T-helper 1 cell (primary cell): ENCODE measurements at regions not wholly inside any gene's neighbourhood (a gene's known extent, or its start where the extent isn't known, plus 50 kb on each side); places are given as distances from the start of the nearest gene placed in this dataset.
A peak's percentile ranks its signal among the peaks of the same experiment; 100 is the strongest.

Experiments
- DNase-seq, 5 donors: peaks; one replicate each; pipeline ENCODE4 v3.0.0-alpha.2; 2012 to 2020

DNA sequence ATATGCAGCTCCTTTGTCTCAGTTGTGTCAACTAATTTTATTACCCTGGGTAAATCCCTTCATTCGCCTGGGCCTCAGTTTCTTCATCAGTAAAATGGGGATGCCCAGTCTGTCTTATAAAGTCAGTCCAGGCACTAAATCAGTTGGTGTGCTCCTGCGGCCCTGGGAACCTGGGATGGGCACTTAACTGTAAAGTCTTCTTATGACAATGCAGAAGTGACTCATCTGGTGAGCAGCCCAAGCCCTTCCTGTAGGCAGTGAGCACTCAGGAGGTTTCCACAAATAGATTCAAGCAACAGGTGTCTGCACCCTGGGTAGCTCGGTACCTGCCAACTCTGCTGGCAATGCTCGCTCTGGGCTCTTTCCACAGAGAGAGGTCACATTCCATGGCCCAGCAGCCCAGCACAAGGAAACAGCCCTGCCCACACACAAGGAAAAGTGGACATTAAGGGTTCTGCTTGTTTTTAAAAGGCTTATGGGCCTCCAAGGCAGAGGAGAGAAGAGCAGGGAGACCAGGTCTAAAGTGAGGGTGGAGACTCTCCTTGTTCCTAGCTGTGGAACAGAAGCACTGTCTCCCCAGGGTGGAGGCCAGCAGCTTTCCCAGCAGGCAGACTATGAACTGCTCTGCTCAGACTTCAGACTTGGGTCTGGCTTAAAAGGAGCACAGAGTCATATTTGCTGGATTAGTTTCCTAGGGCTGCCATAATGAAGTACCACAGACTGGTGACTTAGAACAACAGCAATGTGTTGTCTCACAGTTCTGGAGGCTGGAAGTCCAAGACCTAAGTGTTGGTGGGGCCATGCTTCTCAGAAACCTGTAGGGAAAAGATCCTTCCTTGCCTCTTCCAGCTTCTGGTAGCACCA is 89.7 kb upstream of the ADRA1B start:
- peak in 1 of 5 donors; percentile 50 for DNase-seq

DNA sequence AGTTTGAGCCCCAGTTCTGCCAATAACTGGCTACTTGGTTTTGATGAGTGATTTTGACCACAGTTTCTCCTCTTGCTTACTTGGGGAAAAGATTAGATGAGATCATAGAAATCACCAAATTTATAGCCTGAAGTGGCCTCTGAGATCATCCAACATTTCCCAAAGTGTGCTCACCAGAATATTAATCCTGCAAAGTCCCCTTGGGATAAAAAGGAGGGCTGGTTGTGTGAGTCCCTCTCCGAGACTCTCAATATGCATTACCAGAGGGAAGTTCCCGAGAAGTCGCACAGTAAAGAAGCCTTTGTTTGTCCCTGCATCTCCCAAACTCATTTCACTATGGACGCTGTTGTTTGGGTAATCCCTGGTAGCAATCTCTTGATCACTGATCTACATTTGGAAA is 88.4 kb upstream of the ADRA1B start:
- no peak for DNase-seq

DNA sequence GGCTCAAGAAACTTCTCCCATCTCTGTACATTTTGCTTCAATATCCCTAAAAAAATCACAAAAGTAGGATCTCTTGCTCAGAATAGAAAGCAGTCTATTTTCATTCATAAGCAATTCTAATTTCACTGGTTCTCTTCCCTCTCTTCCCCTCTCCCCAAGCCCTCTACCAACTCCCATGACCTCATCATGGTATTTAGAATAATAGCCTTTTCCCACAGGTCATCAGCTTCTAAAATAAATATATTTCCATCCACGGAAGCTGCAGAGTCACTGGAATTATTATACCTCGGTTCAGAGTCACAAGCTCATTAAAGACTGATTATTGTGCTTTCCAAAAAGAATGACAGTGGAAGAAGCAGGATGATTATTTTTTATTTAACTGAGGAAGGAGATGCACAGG is 84.2 kb upstream of the ADRA1B start:
- DNase-seq: no peak

DNA sequence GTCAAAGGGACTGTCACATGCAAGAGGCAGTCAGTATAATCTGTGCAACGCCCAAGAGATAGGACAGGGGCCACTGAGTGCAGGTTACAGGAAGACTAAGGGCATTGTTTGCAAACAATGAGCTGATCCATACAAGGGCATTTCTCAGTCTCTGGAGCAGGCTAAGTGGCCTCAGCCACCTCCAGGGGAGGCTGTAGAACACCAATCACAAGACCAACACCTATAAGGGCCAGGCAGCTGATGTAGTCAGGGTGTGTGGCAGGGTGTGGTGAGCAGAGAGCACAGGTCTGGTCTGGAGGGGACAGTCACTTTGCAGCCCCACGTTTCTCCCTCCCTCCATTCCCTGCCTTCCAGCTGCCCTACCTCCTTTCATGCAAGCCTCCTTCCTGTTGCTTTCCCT is 83.2 kb upstream of the ADRA1B start:
- DNase-seq: no peak

DNA sequence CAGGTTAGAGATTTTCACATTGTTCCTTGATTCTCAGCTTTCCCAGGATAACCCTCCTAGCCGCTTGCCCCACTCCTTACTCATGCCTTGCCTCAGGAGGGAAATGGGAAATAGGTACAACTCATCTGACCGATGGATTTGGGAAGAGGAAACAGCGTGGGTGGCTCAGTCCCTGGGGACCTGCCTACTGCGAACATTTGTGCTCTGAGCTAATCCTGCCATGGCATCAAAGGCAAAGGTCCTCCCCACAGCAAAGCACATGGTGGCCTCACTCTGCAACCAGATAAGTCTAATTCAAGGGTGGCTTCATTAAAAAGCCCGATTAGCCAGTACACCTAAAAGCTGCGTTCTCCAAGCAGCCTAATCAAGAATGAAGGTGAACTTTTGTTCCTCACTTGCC is 82.4 kb upstream of the ADRA1B start:
- DNase-seq: no peak

DNA sequence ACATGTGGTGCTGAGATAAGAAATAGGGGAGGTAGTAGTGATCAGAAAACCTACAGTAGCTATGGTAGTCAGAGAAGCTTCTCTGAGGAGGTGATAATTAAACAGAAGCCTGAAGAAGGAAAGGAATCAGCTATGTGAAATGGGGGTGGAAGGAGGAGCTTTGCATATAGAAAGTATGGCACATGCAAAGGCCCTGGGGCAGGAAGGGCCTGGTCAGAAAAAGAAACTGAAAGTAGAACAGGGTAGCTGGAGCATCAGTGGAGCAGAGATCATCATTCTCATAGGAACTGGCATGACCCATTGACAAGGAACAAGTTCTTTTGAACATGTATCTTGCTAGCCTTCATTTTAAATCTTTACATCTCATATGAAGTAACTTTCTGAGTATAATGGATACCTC is 80.7 kb upstream of the ADRA1B start:
- no peak for DNase-seq

DNA sequence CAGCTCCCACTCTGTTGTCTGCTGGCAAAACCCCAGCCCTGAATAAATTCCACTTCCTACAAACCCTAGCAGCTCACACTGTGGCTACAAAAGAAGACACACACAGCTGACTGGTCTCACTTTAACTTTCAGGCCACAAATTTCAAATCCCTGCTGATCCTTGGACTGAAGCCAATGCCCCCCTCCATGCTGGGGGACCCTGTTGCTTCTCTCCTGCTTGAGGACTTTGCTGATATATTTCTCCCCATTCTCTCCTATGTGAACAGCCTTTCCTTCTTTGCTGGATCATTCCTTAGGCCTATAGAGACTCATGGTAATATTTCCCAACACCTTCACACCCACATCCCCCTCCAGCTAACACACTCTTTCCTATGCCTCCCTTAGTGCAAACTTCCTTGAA is 79.6 kb upstream of the ADRA1B start:
- no peak for DNase-seq

DNA sequence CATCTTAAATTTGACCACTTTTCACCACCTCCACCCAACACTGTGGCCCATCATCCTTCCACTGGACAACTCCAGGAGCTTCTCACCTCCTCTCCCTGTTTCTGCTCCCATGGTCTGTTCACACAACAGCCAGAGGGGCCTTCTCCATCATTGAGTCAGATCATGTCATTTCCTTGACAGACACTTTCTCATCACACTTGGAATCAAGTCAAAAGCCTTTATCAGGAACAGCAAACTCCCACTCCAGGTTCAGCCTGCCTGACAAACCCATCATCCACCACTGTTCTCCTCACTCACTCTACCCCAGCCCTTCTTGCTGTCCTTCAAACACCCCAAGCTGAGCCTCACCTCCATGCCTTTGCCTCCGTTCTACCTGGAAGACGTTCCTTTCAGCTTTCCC is 78.4 kb upstream of the ADRA1B start:
- DNase-seq: no peak

DNA sequence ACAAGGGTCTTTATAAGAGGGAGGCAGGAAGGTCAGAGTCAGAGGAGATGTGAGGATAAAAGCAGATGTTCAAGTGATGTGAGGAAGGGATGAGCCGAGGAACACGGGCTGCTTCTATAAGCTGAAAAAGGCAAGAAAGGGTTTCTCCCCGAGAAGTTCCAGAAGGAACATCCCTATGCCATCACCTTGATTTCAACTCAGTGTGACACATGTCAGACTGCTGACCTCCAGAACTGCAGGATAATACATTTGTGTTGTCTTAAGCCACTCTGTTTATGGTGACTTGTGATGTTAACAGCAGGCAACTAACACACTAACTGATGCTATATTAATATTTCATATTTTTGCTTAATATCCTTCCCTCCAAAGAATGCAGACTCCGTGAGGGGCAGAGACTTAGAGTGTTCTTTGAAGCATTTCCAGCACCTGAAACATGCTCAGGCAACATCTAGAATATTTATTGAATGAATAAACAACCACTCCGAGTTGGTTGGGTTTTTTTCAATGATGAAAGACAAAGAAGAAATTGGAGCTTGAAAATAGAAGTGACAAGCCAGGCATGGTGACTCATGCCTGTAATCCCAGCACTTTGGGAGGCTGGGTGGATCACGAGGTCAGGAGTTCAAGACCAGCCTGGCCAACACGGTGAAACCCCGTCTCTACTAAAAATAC is 77.6 kb upstream of the ADRA1B start:
- DNase-seq: no peak

DNA sequence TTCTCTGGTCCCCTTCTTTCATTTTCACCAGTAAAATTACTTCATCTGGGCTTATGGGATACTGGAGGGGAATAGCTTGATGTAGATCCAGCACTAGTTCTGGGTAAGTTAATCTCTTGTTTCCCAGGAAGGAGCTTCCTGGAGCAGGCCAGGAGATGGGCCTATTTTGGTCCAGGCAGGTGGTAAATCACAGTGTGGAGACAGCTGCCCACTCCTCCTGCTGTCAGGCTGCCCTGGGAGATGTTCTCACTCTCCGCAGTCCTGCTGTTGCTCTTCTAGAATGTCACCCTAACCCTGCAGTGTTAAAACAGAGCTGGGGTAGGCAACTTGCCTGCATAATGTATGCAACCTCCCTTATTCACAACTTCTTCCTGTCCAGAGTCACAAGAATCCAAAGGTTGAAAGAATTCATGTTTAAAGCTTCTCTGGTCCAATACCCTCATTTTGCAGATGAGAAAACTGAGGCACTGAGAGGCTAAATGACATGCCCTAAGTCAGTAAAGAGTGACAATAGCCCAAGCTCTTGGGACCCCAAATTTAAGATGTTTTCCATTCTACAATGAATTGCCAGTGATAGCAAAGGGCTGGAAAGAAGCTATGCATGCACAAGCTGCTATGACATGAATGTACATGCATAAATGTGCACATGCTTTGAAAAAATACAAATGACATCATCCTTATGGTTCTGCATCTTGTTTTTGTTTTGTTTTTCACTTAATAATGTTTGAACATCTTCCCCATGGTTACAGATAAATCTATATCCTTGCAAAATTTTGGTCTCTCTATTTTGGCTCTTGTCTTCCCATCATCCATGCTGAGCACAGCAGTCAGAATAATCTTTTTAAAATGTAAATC is 71.8 kb upstream of the ADRA1B start:
- no peak for DNase-seq

DNA sequence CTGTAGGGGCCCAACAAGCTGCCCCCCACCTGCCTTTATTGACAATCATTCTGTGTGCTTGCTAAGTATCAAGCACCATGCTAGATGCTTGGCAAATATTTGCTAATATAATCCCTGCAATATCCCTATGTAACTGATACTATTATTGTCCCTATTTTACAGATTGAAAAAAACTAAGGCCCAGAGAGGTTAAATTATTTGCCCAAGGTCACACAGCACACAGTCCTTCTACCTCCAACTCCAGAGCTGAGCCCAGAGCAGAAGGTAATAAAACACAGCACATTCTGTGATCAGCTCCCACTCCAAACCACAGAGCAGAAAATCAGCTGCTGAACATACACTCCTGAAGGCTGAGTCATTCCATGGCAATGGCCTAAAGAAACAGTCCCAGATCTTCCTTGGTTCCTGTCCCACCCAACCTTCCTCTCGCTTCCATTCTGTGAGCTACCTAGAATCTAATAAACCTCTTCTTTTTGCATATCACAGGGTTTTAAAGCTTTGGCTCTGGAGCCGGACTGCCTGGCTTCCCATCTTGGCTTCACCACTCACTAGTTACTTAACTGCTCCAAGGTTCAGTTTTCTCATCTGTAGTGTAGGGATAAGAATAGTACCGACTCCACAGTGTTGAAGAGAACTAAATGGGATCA is 66.7 kb upstream of the ADRA1B start:
- DNase-seq: no peak

DNA sequence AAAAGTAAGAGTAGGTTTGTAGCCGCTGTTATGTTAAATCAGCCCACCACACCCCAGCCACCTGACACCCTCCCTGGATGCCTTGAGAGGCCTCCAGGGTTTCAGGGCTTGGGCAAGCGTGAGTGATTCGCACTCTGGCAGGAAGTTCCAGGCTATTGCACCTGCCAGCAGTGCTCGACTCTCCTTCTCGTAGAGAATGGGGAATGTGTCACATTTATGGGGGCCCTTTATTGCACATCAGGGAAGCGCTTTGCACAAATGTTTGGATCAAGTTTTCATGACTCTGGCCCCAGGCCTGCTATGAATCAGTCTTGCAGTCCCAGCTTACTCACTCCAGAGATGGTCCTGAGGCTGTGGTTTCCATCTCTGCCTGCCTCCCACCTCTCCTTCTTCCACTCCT is 66.1 kb upstream of the ADRA1B start:
- DNase-seq: no peak

DNA sequence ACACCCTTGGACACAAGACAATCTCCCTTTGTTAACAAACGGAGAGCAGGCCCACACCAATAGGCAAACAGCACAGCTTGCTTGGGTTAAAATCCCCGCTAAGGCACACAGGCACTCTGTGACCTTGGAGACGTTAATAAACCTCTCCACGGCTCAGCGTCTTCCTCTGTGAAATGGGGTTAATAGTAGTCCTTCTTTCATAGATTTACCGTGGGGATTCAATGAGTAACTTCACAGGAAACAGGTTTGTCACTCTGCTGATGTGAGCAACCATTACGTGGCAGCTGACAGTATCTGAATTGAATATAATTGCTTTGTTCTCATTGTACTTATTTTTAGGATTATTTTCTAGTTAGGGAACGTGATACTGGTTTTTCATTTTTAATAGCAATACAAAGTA is 65.2 kb upstream of the ADRA1B start:
- DNase-seq: no peak

DNA sequence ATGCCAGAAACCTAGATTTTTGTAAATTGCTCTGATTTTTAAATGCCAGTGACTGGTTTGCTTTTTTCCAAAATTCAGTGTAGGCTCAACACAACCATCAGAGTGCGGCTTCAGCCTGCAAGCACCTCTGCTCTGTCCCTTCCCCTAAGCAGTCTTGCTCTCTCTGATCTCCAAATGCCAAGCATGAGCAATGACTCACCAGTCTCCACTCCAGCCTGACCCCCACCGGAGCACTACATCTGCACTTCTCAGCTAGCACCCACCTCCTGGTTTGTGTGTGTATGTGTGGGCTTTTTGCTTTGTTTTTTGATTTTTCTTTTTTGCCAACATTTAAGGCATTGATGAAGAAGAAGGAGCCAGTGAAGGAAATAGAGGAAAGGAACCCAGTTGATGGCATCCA is 61.4 kb upstream of the ADRA1B start:
- DNase-seq: no peak

DNA sequence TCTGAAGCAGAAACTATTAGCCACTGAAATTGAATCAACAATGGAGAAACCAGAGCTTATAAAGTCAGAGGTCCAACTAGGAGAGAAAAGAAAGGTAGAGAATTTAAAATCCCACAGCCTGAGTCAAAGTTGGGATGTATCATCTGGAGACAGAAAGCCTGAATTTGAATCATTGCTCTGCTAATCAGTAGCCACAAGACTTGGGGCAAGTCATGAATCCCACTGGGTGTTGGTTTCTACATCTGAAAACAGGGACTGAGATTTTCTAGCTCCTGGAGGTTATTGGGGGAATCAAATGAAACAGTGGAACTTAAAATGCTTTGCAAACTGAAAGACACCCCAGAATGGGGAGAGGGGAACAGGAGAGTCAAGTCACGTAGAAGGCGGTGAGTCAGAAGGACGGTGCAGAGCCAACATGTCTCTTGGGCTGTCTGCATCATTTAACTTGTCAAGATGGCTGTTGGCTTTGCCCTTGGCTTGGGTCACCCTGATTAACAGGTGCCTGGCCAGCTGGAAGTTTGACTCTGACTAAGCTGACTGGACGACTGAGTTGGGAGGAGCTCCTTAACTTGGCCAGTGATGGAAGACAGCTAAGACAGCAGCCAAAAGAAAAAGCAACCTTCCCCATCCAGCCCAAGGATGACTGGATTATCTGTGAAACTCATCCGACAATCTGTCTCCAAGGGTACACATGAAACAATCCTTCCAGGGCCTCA is 60.6 kb upstream of the ADRA1B start:
- DNase-seq: no peak

DNA sequence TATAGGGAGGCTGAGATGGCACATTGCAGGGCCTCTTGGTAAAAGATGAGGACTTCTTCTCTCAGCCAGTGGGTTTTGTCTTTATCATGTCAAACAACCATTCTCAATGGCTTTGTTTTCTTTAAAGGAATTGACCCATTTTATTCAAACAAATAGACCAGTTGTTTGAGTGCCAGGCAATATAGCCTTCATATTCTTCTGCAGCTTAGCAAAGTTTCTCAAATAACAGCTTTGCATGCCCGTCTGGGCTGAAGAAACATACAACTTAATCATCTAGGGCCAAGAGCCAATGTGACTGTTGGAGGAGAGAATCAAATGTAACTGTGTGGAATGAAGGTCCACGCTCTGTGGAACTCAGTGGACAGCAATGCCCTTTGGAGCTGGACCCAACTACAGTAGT is 57.4 kb upstream of the ADRA1B start:
- DNase-seq: no peak

DNA sequence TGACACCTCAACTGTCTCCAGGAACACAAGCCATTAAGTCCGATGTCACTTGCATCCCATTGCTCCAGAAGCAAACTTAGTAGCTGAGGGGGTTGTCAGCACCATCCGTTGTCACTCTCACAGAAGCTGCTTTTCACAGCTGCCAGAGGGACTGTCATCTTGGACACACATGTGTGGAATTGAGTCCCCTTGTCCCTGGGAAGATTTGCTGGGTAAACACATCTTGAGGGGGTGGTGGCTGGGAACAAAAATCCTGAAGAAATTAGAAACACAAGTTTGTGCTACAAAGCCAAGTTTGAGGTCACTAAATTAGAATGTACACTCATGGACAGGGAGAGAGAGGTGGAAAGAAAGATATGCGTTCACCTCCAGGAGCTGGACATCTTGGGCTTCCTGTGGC is 55.2 kb upstream of the ADRA1B start:
- no peak for DNase-seq

DNA sequence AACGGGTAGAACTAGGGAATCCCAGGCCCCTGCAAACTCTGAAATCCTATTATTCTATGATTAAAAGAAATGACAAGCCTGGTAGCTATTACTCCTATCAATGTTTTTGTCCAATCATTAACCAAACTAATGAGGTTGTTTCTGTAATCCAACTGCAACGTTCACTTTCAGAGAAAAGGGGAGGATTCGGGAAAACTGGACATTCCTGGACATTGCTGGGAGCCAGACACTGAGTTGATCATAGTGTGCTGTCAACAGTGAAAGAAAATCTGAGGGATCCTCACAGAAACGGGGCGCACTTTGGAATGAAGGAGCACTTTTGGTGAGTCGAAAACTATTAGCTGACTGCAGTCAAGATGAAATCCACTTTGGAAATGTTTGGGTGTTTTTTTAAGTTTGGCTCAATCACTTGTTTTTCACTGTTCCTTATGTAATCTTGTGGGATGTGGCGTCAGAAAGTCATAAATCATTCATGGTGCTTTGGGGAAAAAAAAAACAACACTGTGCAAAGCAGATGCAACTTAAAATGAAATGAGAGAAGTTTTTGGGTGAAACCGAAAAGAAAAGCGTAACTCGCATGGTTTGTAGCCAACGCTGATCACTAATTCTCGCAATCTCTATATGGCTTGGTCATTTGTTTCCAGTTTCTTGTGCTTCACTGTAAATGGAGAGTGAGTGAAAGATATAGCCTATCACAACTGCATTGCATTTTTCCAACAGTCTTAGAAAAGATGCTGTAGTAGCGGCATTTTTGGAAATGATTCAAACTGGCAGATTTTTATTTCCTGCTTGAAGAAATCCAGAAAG is 51.2 kb upstream of the ADRA1B start:
- peak in 1 of 5 donors; percentile 3 for DNase-seq

DNA sequence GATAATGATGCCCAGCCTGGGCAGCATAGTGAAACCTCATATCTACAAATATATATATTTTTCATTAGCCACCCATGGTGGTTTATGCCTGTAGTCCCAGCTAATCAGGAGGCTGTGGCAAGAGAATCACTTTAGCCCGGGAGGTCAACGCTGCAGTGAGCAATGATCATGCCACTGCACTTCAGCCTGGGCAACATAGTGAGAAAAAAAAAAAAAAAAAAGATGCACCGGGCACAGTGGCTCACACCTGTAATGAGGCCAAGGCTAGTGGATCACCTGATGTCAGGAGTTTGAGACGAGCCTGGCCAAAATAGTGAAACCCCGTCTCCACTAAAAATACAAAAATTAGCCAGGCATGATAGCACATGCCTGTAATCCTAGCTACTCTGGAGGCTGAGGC is 50.2 kb upstream of the ADRA1B start:
- no peak for DNase-seq
